ENCODE measurements at regions not wholly inside any gene's neighbourhood (a gene's known extent, or its start where the extent isn't known, plus 50 kb on each side); places are given as distances from the start of the nearest gene placed in this dataset.

DNA sequence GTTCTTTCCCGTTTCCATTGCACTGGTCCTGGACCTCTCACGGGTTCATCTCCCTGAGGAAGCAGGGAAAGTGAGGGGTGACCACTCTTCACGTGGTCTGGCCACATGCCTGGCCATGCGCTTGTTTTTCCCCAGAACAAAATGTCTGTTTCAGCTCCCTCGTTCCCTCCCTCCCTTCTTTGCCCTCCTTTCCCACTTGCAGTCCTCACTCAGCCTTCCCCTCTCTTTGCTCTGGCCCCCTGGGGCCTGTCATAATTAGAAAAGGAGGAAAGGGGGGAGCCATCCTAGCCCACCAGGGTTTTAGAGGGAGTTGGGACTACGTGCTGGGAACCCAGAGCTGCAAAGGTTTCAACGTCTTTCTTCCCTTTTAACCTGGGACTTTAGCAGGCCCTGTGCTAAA is 52.8 kb upstream of the CADM1 start:
- no peak for DNase-seq (ENCODE audit: low read depth in 2 of 2, low spot score in 1 of 2)

DNA sequence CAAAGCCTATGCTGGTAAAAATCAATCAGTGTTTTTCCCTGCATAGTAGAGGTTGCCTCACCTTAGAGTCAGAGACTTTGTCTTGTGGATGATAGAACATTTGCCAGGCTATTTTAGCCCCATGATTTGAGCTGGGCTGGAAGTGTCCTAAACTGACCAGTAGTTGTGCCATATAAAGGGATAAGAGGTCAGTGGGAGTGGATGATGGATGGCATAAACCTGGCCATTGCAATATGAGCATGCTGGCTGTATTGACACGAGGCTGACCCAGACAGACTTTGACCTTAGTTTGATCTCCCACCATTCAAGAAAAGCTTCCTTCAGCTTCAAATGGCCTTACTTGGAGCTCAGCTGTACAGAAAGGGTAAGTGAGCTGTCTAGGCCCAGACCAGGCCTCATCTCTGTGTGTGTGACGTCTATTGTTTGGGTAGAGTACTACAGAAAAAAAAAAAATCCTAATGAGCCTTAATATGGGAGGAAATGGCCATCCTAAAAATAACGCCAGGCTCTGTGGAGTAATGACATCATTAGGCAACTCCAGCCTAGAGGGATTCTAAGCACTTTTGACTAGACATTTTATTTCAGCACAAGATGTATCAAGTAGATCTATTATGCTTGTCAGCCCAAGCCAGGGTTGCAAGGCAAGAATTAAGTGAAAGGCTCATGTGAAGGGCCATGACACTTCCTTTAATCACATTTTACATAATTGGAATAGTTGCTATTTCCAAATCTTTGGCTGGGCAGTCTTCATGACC is 51.3 kb upstream of the CADM1 start:
- DNase-seq (ENCODE audit: low read depth in 2 of 2, low spot score in 1 of 2) = no peak
